SK-N-SH treated with all-trans-retinoic acid at 6 μM for 48 hours (cell line): ENCODE measurements at regions not wholly inside any gene's neighbourhood (a gene's known extent, or its start where the extent isn't known, plus 50 kb on each side); places are given as distances from the start of the nearest gene placed in this dataset.
"Not testable (repeated sequence)": the region's sequence is repeated elsewhere in the genome, so short reads cannot be mapped to it uniquely, and the experiment has no call there.

ENCODE experiments used
- ATAC-seq: fragments of 200-7000 bp; cut with Tn5 transposase; 3 replicates; pipeline ENCODE4 v1.9.1; 2020; ENCODE audit warnings: mild to moderate bottlenecking, moderate library complexity
- BACH2 ChIP-seq: fragments of 250-450 bp; sonication (Bioruptor Pico); IDR thresholded peaks from 2 replicates; pipeline ENCODE4 v1.9.0; 2021; ENCODE audit warnings: mild to moderate bottlenecking, borderline replicate concordance
- CREB5 ChIP-seq: fragments of 250-450 bp; sonication (Bioruptor Pico); IDR thresholded peaks from 2 replicates; pipeline ENCODE4 v1.5.1; 2020; ENCODE audit warnings: low read depth, mild to moderate bottlenecking, moderate library complexity
- ISL1 ChIP-seq: fragments of 250-450 bp; sonication (Bioruptor Pico); IDR thresholded peaks from 2 replicates; pipeline ENCODE4 v2.1.2; 2022; ENCODE audit warnings: mild to moderate bottlenecking, moderate library complexity
- TSHZ2 ChIP-seq: fragments of 250-450 bp; sonication (Bioruptor Pico); IDR thresholded peaks from 2 replicates; pipeline ENCODE4 v1.5.0; 2020; ENCODE audit warnings: mild to moderate bottlenecking, moderate library complexity

GRCh38 chr15:20340331-20340811, 201.2 kb downstream of the GOLGA6L6 start:
- no peak for TF ChIP-seq BACH2 (CRISPR knock-in tag)
- ATAC-seq = peak; percentile 49

GRCh38 chr15:20339086-20339791, 202.4 kb downstream of the GOLGA6L6 start:
- not testable (repeated sequence) for ATAC-seq

GRCh38 chr15:20338671-20339070, 202.9 kb downstream of the GOLGA6L6 start:
- ATAC-seq = not testable (repeated sequence)

- ATAC-seq = not testable (repeated sequence)
Observed at GRCh38 chr15:20337238-20337637, 204.4 kb downstream of the GOLGA6L6 start.

- ATAC-seq = not testable (repeated sequence)
Observed at GRCh38 chr15:20334451-20334850, 207.1 kb downstream of the GOLGA6L6 start.

- not testable (repeated sequence) for ATAC-seq
Observed at GRCh38 chr15:20325751-20326150, 215.8 kb downstream of the GOLGA6L6 start.

- ATAC-seq = not testable (repeated sequence)
Observed at GRCh38 chr15:20317132-20317531, 224.5 kb downstream of the GOLGA6L6 start.

- not testable (repeated sequence) for ATAC-seq
Observed at GRCh38 chr15:20311014-20311680, 230.5 kb downstream of the GOLGA6L6 start.

- ATAC-seq = no peak
- TF ChIP-seq CREB5 = no peak
- TF ChIP-seq TSHZ2 = no peak
- no peak for TF ChIP-seq ISL1 (CRISPR knock-in tag)
- TF ChIP-seq, all 23 proteins: peak for 0
Observed at GRCh38 chr15:20310603-20311002, 231.0 kb downstream of the GOLGA6L6 start.

- ATAC-seq = not testable (repeated sequence)
Observed at GRCh38 chr15:20309966-20310365, 231.6 kb downstream of the GOLGA6L6 start.

GRCh38 chr15:20309395-20309794, 232.2 kb downstream of the GOLGA6L6 start:
- ATAC-seq = not testable (repeated sequence)

- ATAC-seq = not testable (repeated sequence)
Observed at GRCh38 chr15:20308027-20308690, 233.4 kb downstream of the GOLGA6L6 start.

- not testable (repeated sequence) for ATAC-seq
Observed at GRCh38 chr15:20307137-20307536, 234.5 kb downstream of the GOLGA6L6 start.

- not testable (repeated sequence) for ATAC-seq
Observed at GRCh38 chr15:20306497-20307106, 235.0 kb downstream of the GOLGA6L6 start.

- not testable (repeated sequence) for ATAC-seq
Observed at GRCh38 chr15:20305912-20306311, 235.7 kb downstream of the GOLGA6L6 start.

GRCh38 chr15:20305015-20305465, 236.6 kb downstream of the GOLGA6L6 start:
- ATAC-seq = not testable (repeated sequence)

GRCh38 chr15:20304282-20305014, 237.2 kb downstream of the GOLGA6L6 start:
- ATAC-seq = not testable (repeated sequence)
